Progenitor cell of endocrine pancreas (in vitro differentiated cells): ENCODE measurements at regions not wholly inside any gene's neighbourhood (a gene's known extent, or its start where the extent isn't known, plus 50 kb on each side); places are given as distances from the start of the nearest gene placed in this dataset.

Experiments used
- DNase-seq: peaks from one replicate; pipeline ENCODE4 v3.0.0; 2021; ENCODE audit warnings: low spot score; ENCODE audit not compliant: unreplicated experiment
- H3K27ac Mint-ChIP-seq: 2 replicates; pipeline ENCODE4 v1.8.0; 2021; ENCODE audit warnings: mild to moderate bottlenecking, moderate library complexity, mixed read lengths
- H3K27me3 Mint-ChIP-seq: 2 replicates; pipeline ENCODE4 v1.8.0; 2021; ENCODE audit warnings: mixed read lengths
- H3K36me3 Mint-ChIP-seq: 2 replicates; pipeline ENCODE4 v1.8.0; 2022; ENCODE audit warnings: mixed read lengths; ENCODE audit not compliant: insufficient read depth
- H3K4me1 Mint-ChIP-seq: 2 replicates; pipeline ENCODE4 v1.8.0; 2021; ENCODE audit warnings: low read depth, mixed read lengths
- H3K4me3 Mint-ChIP-seq: 2 replicates; pipeline ENCODE4 v1.8.0; 2021; ENCODE audit warnings: low read depth, mild to moderate bottlenecking, moderate library complexity, mixed read lengths
- H3K9me3 Mint-ChIP-seq: 2 replicates; pipeline ENCODE4 v1.8.0; 2021; ENCODE audit warnings: low read depth, mixed read lengths
- TF ChIP-seq, protein P1 (sequence below): fragments of 200-600 bp; sonication (generic); IDR thresholded peaks from one replicate; pipeline ENCODE4 v1.5.0; 2021; ENCODE audit warnings: antibody characterized with exemption, mild to moderate bottlenecking; ENCODE audit not compliant: unreplicated experiment

DNA sequence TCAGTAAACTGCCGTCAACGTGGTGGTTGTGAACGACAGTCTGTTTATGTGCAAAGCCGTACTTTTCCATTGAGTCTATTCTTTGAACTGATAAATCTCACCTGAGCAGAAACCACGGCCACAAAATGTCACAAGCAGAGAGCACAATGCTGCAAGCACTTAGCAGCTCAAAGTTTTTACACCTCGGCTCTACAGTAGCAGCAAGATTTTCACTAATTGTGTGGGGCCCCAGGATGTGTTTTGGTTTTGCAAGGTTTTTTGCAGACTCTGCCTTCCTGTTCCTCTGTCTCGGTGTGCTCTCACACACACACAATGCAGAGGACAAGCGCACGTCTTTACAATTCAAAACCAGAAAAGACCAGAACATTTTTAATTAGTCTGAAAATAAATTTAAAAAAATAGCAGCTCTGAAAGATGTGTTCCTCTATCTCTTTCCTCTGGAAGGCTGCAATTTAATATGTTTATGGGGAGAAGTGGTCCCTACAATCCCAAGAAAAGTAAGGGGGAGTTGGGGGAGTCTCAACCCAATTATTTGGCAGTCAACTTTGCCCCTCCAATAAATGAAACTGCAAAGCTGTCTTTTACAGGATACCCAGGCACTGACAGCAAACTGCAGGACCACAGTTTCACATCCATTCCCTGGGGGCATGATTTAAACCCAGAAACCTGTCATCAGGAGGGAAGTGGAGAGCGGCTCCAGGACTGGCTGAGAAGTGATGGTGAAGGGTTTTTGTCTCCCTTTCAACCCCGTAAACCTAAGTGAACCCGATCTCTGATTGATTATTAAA, 73.8 kb upstream of the SFMBT2 start:
- Mint-ChIP-seq H3K4me3 (no peak overlapping the region), H3K4me1 (peaks cover 12% of the 10 kb centered on the region), H3K27ac (no peak overlapping the region), H3K36me3 (no peaks in the 10 kb centered on the region), H3K9me3 (peaks cover 5% of the 10 kb centered on the region), H3K27me3 (peaks cover 18% of the 10 kb centered on the region)
- TF ChIP-seq, protein P1, sequence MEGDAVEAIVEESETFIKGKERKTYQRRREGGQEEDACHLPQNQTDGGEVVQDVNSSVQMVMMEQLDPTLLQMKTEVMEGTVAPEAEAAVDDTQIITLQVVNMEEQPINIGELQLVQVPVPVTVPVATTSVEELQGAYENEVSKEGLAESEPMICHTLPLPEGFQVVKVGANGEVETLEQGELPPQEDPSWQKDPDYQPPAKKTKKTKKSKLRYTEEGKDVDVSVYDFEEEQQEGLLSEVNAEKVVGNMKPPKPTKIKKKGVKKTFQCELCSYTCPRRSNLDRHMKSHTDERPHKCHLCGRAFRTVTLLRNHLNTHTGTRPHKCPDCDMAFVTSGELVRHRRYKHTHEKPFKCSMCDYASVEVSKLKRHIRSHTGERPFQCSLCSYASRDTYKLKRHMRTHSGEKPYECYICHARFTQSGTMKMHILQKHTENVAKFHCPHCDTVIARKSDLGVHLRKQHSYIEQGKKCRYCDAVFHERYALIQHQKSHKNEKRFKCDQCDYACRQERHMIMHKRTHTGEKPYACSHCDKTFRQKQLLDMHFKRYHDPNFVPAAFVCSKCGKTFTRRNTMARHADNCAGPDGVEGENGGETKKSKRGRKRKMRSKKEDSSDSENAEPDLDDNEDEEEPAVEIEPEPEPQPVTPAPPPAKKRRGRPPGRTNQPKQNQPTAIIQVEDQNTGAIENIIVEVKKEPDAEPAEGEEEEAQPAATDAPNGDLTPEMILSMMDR: no peak
- no peak for DNase-seq

DNA sequence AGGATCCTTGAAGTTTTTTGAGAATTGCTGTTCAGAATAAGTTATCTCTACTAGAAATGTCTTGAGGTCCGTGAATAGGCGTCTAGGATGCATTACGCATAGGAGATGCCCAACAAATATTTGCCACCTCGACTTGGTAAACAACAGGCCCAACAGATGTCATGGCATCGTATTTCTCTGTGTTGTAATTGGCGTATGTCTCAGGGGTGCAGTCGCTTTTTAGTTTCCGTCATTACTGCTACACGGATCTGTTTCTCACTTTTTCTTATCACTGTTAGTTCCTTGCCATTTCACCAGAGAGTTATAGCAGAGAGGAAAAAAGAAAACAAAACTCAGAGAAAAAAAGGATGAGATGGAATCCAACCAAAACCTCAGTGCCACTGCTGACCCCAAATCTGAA, 73.0 kb upstream of the SFMBT2 start:
- DNase-seq: no peak
- Mint-ChIP-seq H3K27ac (no peak overlapping the region), H3K4me3 (no peak overlapping the region), H3K4me1 (peaks cover 12% of the 10 kb centered on the region), H3K27me3 (peaks cover 18% of the 10 kb centered on the region), H3K9me3 (peaks cover 5% of the 10 kb centered on the region), H3K36me3 (no peaks in the 10 kb centered on the region)
- TF ChIP-seq, protein P1: no peak

DNA sequence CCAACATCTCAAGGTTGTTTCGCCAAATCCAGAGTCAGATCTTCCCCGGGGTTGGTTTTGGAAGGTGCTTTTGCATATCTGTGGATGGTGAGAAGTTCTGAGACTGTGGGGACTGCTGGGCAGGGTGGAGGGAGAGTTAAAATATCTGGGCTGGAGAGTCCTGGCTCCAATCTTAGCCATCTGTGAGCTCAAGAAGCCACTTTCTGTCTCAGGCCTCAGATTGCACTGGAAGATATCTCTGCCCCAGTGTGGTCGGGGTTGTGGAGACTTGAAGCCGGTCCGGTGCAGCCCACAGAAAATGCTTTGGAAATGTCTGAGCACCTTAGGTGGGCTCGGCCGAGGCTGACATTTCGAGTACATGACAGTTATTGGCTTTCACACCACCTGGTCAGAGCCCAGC, 72.2 kb upstream of the SFMBT2 start:
- no peak for DNase-seq
- H3K9me3 Mint-ChIP-seq: peaks cover 5% of the 10 kb centered on the region
- H3K36me3 Mint-ChIP-seq: no peaks in the 10 kb centered on the region
- H3K27me3 Mint-ChIP-seq: peaks cover 18% of the 10 kb centered on the region
- peaks cover 12% of the 10 kb centered on the region for H3K4me1 Mint-ChIP-seq
- TF ChIP-seq, protein P1: no peak
- H3K4me3 Mint-ChIP-seq: no peak overlapping the region
- no peak overlapping the region for H3K27ac Mint-ChIP-seq

DNA sequence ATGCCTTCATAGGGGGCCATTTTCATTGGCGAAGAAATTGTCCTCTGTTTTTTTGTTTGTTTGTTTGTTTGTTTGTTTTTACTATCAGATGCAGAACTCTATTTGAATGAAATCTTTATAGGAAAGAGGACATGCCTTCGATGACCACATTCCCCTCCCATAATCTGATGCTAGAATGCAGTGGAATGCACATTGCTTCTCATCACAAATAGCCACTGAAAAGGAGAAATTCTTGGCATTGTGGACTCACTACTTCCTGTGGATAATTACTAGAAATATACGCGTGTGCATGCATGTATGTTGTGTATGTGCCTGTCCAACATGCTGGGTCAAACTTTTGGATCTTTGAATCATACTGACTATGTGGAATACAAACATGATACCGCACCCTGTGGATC, 70.5 kb upstream of the SFMBT2 start:
- H3K27ac Mint-ChIP-seq: no peak overlapping the region
- H3K36me3 Mint-ChIP-seq: no peaks in the 10 kb centered on the region
- TF ChIP-seq, protein P1: no peak
- no peak for DNase-seq
- no peak overlapping the region for H3K4me3 Mint-ChIP-seq
- H3K9me3 Mint-ChIP-seq: peaks cover 2% of the 10 kb centered on the region
- H3K4me1 Mint-ChIP-seq: peaks cover 8% of the 10 kb centered on the region
- H3K27me3 Mint-ChIP-seq: peaks cover 18% of the 10 kb centered on the region

DNA sequence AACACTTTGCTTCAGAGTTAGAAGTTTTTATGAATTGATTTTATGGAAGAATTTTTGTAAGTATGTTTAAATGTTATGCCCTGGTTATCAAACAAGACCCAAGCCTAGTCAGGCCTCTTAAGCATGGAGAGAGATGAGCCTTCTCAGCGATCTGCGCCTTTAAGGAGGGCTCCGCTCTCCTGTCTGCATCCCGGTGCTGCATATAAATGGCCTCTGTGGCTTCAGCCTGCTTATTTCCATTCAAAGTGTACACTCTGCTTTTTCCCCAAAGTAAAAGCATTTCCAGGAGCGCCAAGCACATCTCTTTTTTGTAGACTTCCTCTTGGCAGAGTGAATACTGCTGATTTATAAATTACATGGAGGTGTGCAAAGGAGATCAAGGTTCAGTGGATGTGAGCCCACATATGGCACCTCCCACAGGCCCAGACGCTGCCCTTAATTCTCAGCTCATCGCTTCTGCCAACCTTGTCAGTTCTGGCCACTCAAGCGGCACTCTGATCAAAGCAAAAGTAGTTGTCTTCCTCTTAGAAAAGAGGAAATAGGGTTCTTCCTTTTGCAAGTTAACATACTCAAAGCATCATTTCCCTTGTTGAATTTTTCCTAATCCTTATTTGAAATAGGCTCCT, 70.0 kb upstream of the SFMBT2 start:
- DNase-seq: no peak
- TF ChIP-seq, protein P1: no peak
- Mint-ChIP-seq H3K9me3 (peaks cover 2% of the 10 kb centered on the region), H3K4me3 (no peak overlapping the region), H3K27ac (no peak overlapping the region), H3K4me1 (peaks cover 8% of the 10 kb centered on the region), H3K36me3 (no peaks in the 10 kb centered on the region), H3K27me3 (peaks cover 18% of the 10 kb centered on the region)
